ENCODE measurements at regions not wholly inside any gene's neighbourhood (a gene's known extent, or its start where the extent isn't known, plus 50 kb on each side); places are given as distances from the start of the nearest gene placed in this dataset.

DNA sequence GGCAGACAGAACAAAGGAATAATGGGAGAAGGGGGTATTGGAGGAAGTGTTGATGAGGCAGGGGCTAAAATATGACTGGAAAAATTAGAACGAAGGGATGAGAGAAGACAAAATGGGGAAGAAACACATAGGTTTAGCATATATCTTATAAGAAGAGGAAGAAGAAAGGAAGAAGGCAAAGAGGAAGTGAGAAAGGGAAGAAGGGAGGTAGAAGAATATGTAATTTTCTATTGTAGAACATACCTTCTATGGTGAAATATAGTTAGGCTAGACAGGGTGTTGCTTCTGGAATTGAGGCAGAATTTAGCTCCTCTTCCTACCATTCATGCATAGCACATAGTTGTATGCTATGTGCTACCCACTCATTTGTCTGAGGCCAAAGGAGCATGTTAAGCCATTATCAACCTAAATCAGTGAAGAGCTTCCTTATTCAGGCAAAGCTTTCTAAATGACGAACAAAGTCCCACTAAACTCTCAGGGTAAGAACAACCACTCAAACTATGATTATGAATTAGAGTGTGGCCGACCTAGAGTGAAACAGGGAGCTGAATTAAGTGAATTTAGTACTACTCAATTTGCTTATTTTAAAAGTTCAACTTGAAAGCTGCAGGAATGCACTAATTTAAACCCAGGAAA, 180.9 kb upstream of the GALNT5 start:
- DNase-seq = peak; percentile 16

DNA sequence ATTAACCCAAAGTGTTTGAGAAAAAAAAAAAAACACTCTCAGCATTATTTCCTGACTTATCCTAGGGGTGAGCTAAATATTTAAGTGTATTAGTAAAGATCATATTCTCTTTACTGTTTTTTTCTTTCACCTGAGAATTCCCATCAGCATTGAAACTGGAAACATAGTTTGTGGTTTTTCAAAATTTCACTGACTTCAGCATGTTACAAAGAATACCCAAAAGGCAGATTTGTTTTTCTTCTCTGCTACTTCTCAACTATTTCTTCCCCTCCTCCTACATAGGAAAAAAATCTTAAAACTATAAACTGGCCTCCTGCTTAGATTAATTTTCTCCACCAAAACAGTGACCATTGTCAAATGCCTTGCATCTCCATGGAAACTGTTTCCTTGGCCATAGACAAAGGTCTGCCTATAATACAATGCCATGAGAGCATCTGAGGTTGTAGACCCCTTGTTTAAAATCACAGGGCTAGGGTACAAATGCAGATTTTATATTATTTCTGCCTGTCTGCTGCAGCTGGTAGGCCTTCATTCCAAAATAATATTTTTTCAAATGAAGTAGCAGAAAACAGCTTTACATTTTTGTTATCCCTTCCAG, 179.7 kb upstream of the GALNT5 start:
- DNase-seq = no peak

DNA sequence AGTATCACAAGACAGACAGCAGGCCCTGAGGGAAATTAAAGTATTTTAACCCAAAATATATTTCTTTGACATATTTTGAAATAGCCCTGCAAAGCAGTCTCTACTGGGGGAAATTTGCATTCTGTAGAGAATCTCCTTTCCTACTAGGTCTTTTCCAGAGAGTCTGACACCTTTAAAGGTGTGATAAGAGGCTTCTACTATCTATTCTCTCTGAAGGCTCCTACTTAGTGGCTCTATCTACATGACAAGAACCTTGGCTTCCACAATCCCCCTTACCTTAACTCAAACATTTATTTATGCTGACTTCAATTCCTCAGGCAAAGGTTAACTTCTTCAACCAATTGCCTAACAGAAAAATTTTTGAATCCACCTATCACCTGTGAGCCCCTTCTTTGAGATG, 174.6 kb upstream of the GALNT5 start:
- no peak for DNase-seq

DNA sequence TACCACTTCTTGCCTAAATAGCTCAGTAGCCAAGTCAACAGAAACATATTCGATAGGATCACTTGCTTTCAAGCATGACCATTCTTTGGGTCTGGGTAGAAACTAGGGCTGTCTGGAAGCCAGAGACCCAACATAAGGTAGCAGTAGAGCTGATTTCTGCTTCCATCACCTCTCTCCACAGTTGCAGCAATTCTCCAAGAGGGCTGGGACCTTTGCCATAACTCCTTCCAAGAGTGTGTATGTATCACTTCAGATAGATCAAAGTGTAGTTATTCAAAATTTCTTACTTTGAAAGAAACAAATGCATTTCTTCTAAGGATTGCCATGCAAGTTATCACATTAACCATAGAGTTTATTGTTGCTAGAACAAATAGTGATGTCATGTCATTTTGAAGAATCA, 172.0 kb upstream of the GALNT5 start:
- DNase-seq = no peak

DNA sequence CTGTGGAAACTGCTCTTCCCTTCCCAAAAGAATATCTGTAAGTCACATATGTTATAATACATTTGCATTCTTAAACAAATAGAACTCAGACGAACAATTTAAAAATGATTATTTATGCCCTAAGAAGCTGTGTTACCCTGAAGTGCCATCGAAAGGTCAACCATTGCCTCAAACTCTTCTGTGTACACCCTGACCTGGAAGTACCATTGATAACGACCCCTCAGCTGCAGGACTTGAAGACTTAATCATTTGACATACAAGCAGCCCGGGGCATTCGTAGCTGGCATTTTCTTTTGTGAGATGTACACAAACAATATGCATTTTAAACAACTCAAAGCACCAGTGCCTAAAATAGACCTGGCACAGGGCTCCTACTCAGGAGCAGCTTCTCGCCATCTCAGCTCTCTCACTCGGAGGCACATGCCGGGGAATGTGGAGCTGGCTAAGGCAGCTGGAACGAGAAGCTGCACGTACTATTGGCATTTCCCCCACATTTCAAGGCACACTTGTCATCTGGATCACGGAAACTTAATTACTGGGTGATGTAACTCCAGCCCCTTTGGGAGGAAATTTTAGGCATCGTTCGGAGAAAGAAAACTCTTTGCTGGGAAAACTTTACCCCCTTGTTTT, 170.0 kb upstream of the GALNT5 start:
- DNase-seq = no peak

DNA sequence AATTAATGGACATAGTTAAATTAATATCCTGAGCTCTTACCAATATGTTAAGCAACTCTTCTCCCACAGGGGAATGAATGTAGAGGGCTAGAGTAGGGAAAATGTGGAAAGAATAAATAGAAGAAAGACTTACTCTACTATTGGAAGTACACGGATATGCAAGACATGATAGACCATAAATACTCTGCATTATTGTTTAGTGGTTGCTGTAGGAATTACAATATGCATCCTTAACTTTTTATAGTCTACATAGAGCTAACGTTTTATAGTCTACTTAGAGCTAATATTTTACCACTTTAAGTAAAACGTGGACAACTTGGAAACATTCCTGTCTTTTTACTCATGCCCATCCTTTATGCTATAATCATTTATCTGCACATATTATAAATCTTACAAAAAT, 163.8 kb upstream of the GALNT5 start:
- no peak for DNase-seq

DNA sequence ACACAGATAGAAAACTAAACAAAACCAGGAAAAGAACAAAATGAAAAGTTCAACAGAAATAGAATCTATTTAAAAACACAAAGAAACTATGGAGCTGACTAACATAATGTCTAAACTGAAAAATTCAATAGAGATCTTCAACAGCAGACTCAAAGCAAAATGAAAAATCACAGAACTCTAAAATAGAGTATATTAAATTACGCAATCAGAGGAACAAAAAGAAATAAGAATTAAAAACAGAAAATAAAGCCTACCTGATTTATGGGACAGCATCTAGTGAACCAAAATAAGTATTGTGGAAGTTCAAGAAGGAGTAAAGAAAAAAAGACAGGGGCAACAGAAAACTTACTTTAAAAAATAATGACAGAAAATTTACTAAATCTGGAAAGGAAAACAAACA, 152.1 kb upstream of the GALNT5 start:
- DNase-seq = no peak

DNA sequence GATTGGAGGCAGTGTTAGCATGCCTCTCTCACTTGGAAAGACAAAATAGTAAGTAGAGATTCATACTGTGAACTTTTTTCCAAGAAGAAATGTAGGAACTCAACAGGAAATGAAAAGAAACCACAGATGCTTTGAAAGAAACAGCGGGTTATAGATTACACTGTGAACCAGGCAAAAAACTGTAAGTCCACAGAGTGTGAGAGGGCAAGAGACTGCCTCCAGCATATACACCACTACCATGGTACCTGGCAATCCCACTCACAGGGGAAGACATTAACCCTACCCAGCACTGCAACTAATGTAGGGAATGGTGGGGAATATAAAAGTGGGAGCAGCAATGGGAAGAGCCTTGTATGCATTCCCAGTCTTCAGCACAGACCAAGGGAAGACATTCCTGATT, 150.6 kb upstream of the GALNT5 start:
- DNase-seq = no peak

DNA sequence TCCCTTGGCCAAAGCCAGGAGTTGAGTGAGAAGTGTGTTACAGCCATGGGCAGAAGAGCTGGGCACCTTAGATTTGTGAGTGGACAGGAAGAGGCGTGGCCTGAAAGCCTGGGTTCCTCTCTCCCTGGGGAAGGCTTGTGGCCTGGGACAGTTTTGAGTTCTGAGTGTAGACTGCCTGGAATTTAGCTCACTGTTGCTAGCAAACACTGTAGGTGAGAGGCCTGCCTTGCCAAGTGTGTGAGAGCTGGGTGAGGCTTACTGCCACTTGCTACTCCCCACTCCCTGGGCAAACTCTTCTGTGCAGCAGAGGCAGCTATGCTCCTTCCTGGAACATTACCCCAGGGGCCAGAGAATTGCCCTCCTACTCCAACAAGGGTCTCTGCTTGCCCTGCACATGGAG, 150.0 kb upstream of the GALNT5 start:
- DNase-seq = no peak

DNA sequence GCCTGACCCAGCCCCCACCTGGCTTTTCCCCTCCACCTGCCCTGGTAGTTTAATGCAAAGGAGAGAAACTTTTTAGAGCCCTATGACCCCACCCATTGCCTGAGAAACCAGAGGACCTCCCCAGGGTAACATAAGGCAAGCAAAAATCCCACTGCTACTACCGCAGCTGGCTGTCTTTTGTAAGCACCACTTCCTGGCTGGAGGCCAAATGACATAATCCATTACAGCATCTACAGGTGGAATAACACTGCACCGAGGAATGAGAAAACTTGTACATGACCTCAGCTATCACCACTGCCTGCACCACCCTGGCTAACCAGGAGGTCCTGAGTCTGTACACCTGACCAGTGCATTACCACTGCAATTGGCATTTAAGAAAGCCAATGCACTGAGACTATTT, 149.6 kb upstream of the GALNT5 start:
- no peak for DNase-seq

DNA sequence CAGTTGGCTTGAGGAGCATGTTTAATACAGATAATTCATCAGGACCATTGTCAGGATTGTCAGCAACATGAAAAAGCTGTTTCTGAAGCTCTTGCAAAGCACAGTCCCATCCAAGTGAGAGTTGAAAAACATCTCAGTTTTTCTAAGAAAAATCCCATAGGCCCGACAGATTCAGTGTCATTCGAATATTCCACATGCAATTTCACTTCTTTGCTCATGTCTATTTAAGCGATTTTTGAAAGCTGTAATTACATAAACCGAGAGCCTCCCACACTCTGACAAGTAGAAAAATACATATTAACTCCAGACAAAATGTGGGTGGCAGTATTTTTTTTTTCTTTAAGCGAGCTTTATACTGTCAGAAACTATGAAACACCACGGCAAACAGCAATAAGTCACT, 134.7 kb upstream of the GALNT5 start:
- no peak for DNase-seq

DNA sequence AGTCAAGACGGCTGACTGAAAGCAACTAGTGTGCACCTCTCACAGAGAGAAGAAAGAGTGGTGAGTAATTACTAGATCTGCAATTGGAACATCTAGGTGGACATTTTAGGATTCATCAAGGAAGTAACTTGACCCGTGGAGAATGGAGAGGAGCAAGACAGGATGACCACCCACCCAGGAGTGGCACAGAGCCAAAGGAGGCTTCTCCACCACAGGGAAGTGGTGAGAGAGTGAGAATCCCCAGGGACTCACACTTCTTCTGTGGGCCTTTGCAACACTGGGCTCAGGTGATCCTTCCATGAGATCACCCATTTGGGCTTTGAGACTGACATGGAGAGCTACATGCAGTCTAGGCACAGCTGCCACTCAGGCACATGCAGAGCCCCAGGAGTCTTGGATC, 132.8 kb upstream of the GALNT5 start:
- DNase-seq = no peak

DNA sequence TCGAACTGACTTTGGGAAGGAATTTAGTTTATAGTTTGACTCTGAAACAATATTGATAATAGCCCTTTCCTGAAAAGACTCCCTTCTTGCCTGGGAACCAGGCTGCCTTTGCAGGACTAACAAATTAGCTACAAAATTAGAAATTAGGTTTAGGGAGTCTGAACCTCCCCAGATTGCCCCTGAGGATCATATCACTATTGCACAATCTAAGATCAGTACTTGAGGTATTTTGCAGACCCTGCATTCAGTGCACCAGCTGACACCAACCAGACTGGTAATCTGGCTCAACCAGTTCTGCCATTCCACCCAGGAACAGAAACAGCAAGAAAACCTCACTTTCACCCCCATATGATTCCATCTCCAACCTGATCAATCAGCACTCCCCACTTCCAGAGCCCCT, 131.8 kb upstream of the GALNT5 start:
- DNase-seq = no peak

DNA sequence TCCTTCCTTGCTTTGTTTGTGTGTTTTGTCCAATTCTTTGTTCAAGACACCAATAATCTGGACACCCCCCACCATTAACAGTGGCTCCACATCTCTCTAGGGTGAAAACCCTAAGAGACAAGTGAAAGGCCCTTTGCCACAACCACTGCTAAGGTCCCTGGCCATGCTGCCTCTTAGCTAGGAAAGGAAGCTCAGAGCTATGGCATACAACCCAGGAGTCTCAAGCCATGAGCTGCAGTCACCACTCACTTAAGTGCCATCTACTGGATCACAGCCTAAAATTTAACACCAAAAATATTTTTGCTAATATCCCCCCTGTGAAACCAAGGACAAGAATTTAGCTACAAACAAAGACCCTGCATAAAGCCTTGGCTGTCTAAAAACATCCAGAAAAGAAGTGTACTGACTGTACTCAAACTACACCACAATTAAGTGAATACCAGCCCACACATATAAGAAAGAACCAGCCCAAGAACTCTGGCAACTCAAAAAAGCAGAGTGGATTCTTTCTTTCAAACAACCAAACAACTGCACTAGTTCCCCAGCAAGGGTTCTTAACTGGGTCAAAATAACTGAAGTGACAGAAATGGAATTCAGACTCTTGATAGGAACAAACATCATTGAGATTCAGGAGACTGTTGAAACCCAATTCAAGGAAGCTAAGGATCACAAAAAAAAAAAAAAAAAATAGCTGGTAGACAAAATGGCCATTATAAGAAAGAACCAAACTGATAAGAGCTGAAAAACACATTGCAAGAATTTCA, 130.1 kb upstream of the GALNT5 start:
- no peak for DNase-seq

DNA sequence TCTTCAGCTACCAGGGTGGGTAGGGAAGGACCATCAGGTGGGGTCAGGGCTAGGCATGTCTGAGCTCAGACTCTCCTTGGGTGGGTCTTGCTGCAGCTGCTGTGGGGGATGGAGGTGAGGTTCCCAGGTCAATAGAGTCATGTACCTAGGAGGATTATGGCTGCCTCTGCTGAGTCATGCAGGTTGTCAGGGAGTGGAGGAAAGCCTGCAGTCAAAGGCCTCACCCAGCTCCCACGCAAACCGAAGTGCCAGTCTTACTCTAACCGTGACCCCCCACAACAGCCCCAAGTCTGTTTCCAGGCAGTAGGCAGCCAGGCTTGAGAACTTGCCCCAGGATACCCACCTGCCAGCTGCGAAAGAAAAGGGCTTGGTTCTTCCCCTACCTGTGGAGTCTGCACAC, 113.6 kb upstream of the GALNT5 start:
- no peak for DNase-seq

DNA sequence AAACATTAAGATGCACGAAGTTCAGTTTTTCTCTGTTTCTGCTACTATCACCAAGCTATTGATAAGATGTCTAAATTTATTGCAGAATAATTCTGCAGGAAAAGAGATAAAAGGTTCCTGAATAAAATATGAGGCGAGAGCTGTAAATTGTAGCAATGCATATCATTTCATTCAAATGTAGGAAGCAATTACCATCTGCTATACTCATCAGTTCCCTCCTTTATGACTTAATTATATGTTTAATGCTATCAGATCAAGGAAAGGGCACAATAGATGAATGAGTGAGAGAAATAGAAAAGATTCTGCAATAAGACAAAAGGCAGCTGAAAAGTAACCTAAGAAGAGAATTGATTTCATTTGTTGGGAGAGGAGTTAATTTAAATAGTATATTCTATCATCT, 108.2 kb upstream of the GALNT5 start:
- no peak for DNase-seq

DNA sequence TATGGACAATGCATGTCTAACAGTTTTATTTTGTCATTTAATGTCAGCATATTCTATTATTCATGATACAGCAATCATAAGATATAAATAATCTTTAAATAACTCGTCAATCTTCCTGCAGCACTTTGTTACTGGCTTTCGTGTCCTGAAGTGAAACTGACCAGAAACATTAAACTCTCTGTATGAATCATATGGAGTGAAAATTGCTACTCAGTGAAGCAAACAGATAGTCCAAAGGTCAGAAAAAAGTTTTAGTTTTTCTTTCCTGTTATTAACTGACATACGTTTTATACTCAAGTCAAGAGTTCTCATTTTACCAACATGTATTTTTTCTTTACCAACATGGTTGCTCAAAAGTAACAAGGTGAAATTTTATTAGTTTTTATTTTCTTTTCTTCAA, 106.8 kb upstream of the GALNT5 start:
- no peak for DNase-seq

DNA sequence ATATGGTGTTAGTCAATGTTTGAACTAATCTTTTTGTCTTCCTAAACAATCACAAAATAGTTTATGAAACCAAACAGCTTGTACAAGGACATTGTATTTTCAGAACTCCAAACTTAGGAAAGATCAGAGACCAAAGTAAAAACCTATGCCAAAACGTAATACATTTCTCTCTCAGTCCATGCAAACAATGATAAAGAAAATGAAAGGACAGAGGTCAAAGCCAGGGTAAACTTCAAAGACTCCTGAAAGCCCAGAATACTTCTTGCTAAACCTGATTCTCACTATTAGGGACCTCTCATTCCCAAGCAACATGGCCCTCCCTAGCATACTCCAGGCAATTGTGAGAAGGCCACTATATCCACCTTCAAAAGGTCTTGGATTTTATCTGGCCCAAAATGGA, 105.1 kb upstream of the GALNT5 start:
- DNase-seq = no peak

DNA sequence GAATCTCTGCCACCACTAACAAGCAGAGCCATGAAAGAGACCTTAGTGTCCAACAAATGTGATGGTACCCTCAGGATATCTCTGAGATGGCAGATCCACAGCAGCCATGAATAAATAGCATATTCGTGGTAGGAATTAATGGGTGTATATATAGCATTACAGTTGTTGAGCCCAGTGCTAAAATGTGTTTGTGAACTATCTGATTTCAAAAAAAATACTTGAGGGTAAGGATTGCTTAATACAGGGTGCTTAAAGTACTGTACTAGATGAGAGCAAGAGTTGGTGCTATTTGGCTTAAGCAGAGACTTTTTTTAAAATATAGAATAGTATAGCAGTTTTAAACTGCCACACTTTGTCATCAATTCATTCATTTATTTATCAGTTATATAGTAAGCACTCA, 101.5 kb upstream of the GALNT5 start:
- no peak for DNase-seq

DNA sequence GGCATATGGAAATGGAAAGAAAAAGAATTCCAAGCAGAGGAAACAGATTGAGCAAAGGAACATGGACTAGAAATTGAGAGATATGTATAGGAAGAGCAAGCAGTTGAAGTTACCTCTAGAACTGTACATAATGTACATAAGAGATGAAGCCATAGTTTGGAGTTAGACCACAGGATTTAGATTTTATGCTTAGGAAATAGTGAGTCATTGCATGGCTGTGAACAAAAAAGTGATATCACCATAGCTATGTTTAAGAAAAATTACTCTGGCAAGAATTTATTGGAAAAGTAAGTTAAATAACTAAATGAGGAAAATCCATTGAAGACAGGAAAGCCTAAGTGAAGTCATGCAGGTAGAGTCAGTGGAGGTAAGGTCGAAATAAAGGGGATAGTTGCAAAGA, 99.4 kb upstream of the GALNT5 start:
- no peak for DNase-seq

DNA sequence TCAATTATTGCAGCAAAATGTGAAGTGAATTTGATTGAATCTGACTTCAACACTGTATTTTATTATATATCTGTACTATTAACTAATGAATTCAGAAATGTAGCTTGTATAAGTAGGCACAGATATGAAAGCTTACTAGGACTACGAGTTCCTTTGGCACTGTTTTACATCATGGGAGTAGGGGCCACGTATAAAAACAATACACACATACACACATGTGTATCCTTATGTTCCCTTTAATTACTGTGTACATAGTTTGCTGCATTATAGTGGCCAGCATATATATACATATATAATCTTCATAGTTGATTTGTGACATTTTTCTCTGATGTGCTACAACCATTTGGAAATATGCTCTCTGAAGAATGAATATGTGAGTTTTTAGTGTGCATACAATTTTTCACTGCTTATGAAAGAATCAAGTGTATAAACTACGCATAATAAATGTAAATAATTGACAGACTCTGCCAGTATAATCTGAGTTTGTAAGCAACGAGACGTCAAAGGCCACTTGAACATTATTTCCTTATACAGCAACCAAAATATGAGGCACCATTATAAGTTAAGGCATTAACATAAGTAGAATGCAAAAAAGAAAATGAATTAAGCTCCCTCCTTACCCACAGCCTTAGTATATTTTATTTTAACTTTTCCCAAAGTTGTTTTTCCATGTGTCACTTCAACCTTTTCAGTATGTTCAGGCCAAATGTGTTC, 98.1 kb upstream of the GALNT5 start:
- no peak for DNase-seq

DNA sequence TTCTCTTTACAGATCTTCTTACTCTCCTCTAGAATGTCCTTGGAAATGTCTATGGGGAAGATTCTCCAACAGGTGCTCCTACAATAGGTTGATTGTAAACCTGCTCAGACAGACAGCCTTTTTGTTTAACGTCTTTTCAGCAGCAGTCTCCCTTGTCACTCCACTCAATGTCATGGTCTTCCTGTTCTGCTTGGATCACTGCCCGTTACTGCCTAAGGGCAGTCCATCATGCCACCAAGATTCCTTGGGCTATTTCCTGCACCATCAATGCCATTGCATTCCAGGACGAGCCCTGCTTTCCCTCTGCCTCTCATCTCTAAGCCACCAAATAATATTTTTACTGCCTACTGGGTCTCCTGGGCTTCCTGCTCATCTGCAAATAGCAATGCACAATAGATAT, 97.4 kb upstream of the GALNT5 start:
- DNase-seq = no peak

DNA sequence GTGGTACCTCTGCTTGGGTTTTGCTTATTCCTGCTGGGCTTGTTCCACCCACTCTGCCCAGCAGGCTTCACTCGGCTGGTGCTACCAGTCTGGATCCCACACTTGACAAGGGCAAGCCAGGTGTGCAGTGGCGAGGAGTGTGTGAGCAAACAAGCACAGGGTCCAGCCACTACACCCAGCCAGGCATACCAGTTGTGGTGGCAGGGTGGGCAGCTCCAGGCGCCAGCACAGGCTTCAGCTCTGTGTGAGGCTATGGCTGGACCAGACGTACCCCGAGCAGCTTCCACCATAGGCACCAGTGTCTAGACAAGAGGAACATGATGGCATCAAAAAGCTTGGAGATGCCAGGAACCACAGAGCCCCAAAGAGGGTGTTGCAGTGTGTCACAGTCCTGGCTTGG, 93.1 kb upstream of the GALNT5 start:
- no peak for DNase-seq

DNA sequence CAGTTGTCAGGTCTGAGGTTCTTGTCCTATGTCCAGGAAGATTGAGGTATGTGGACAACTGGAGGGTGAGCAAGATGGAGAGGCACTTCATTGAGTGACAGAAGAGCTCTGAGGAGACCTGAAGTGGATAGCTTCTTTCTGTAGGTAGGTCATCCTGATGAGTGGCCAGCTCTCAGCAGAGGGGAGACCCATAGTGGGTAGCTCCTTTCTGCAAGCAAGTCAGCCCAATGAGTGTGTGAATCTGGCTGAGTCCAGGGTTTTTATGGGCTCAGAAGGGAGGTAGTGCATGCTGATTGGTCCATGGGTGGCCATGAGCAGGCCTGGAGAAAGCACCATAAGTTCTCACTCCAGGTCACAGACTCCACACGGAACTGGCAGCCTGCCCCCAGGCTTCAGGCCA, 92.6 kb upstream of the GALNT5 start:
- DNase-seq = no peak
